Peyer's patch (tissue), 4 donors: ENCODE measurements at regions not wholly inside any gene's neighbourhood (a gene's known extent, or its start where the extent isn't known, plus 50 kb on each side); places are given as distances from the start of the nearest gene placed in this dataset.

Experiments
- DNase-seq, 3 donors: peaks; one replicate each; pipeline ENCODE4 v3.0.0-alpha.2; 2017 to 2019
- H3K27ac ChIP-seq, 4 donors: fragments of 200-600 bp; sonication (generic); one replicate each; pipeline ENCODE4 v1.5.1; 2016 to 2019
- H3K27me3 ChIP-seq, 2 donors: fragments of 200-600 bp; sonication (generic); one replicate each; pipeline ENCODE4 v1.5.1; 2019
- H3K36me3 ChIP-seq, 3 donors: fragments of 200-600 bp; sonication (generic); one replicate each; pipeline ENCODE4 v1.5.1; 2016 to 2019
- H3K4me1 ChIP-seq, 4 donors: fragments of 200-600 bp; sonication (generic); one replicate each; pipeline ENCODE4 v1.5.1; 2016 to 2019
- H3K4me3 ChIP-seq, 4 donors: fragments of 200-600 bp; sonication (generic); 1 replicate in 3 of 4; 2 replicates in 1 of 4; pipeline ENCODE4 v1.5.1; 2016 to 2019; ENCODE audit warnings: mild to moderate bottlenecking in 1 of 4
- H3K9me3 ChIP-seq, 4 donors: fragments of 200-600 bp; sonication (generic); one replicate each; pipeline ENCODE4 v1.5.1; 2016 to 2019; ENCODE audit warnings: mild to moderate bottlenecking in 1 of 4
- CTCF ChIP-seq, 6 experiments: fragments of 450-650 bp in 4 of 6; fragments of 200-600 bp in 2 of 6; sonication (generic) in 1 of 6; IDR thresholded peaks; one replicate each; pipeline ENCODE4 v1.5.1; 2017 to 2019; ENCODE audit warnings: antibody characterized with exemption in 6 of 6, mild to moderate bottlenecking in 3 of 6, moderate library complexity in 1 of 6
- POLR2A ChIP-seq, 2 donors: fragments of 450-650 bp; IDR thresholded peaks; one replicate each; pipeline ENCODE4 v1.5.1; 2017; ENCODE audit warnings: antibody characterized with exemption in 2 of 2, mild to moderate bottlenecking in 2 of 2, moderate library complexity in 2 of 2

DNA sequence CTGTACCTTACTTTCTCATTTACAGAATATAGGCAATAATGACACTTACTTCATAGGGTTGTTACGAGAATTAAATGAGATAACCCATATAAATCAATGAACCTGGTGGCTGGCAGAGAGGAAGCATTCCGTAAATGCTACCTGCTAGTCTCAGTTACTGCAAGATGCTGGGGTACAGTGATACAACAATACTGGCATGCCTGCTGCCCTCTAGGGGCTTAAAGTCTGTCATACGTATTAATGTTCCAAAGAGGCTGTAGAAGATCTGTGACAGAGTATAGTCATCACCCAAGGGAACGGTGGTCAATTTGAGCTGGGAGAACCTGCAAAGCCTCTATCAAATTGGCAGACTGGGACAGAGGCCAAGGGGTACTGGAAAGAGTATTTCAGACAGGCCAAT lies 421.5 kb downstream of the GPAM start:
- Histone ChIP-seq H3K36me3 (no peaks in the 10 kb centered on the region), H3K27me3 (no peaks in the 10 kb centered on the region), H3K9me3 (no peaks in the 10 kb centered on the region), H3K4me3 (no peak overlapping the region), H3K4me1 (no peaks in the 10 kb centered on the region), H3K27ac (no peak overlapping the region)
- TF ChIP-seq CTCF (IDR thresholded peaks at IDR 0.05) (no peak), POLR2A (IDR thresholded peaks at IDR 0.05) (no peak)
- no peak for DNase-seq

- Histone ChIP-seq H3K27me3 (no peaks in the 10 kb centered on the region), H3K4me1 (no peaks in the 10 kb centered on the region), H3K27ac (no peak overlapping the region), H3K36me3 (no peaks in the 10 kb centered on the region), H3K9me3 (no peaks in the 10 kb centered on the region), H3K4me3 (no peak overlapping the region)
- DNase-seq: no peak
- TF ChIP-seq CTCF (IDR thresholded peaks at IDR 0.05) (no peak), POLR2A (IDR thresholded peaks at IDR 0.05) (no peak)
Observed at GRCh38 chr10:111765216-111765615, 418.3 kb downstream of the GPAM start.

- no peaks in the 10 kb centered on the region for H3K9me3 ChIP-seq
- no peak for DNase-seq
- H3K36me3 ChIP-seq: no peaks in the 10 kb centered on the region
- no peak overlapping the region for H3K4me3 ChIP-seq
- H3K27ac ChIP-seq: no peak overlapping the region
- TF ChIP-seq CTCF (IDR thresholded peaks at IDR 0.05) (no peak), POLR2A (IDR thresholded peaks at IDR 0.05) (no peak)
- H3K27me3 ChIP-seq: no peaks in the 10 kb centered on the region
- H3K4me1 ChIP-seq: no peaks in the 10 kb centered on the region
Observed at GRCh38 chr10:111766464-111766863, 417.1 kb downstream of the GPAM start.

GRCh38 chr10:111767661-111768060 lies 415.9 kb downstream of the GPAM start:
- DNase-seq: no peak
- Histone ChIP-seq H3K4me1 (no peaks in the 10 kb centered on the region), H3K27me3 (no peaks in the 10 kb centered on the region), H3K4me3 (no peak overlapping the region), H3K36me3 (no peaks in the 10 kb centered on the region), H3K9me3 (no peaks in the 10 kb centered on the region), H3K27ac (no peak overlapping the region)
- no peak for TF ChIP-seq CTCF (IDR thresholded peaks at IDR 0.05)
- no peak for TF ChIP-seq POLR2A (IDR thresholded peaks at IDR 0.05)

DNA sequence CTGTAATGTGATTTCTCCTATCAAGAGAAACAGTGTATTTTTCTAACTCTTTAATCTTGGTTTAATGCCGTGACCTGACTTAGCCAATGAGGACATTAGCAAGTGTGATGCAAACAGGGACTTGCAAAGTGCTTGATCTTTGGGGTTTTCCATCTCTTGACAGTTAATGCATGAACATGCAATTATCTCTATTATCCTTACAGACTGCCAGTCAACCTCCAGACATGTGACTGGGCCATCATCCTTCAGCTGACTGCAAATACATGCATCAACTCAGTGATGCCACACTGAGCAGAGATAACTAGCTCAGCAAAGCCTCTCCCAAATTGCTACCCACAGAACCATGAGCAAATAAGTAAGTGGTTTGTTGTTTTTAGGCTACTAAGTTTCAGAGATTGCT lies 409.6 kb downstream of the GPAM start:
- no peak for DNase-seq
- Histone ChIP-seq H3K4me3 (no peak overlapping the region), H3K36me3 (no peaks in the 10 kb centered on the region)

More for the DNA sequence above, 409.6 kb downstream of the GPAM start:
- no peaks in the 10 kb centered on the region for H3K9me3 ChIP-seq
- TF ChIP-seq CTCF (IDR thresholded peaks at IDR 0.05) (no peak), POLR2A (IDR thresholded peaks at IDR 0.05) (no peak)
- H3K27me3 ChIP-seq: no peaks in the 10 kb centered on the region
- no peaks in the 10 kb centered on the region for H3K4me1 ChIP-seq
- H3K27ac ChIP-seq: no peak overlapping the region
